GM19455 (cell line): ENCODE measurements at regions not wholly inside any gene's neighbourhood (a gene's known extent, or its start where the extent isn't known, plus 50 kb on each side); places are given as distances from the start of the nearest gene placed in this dataset.

Source experiments
- ATAC-seq: cut with Tn5 transposase; IDR thresholded peaks from one replicate; pipeline ENCODE4 v1.9.1; 2021; ENCODE audit not compliant: unreplicated experiment

DNA sequence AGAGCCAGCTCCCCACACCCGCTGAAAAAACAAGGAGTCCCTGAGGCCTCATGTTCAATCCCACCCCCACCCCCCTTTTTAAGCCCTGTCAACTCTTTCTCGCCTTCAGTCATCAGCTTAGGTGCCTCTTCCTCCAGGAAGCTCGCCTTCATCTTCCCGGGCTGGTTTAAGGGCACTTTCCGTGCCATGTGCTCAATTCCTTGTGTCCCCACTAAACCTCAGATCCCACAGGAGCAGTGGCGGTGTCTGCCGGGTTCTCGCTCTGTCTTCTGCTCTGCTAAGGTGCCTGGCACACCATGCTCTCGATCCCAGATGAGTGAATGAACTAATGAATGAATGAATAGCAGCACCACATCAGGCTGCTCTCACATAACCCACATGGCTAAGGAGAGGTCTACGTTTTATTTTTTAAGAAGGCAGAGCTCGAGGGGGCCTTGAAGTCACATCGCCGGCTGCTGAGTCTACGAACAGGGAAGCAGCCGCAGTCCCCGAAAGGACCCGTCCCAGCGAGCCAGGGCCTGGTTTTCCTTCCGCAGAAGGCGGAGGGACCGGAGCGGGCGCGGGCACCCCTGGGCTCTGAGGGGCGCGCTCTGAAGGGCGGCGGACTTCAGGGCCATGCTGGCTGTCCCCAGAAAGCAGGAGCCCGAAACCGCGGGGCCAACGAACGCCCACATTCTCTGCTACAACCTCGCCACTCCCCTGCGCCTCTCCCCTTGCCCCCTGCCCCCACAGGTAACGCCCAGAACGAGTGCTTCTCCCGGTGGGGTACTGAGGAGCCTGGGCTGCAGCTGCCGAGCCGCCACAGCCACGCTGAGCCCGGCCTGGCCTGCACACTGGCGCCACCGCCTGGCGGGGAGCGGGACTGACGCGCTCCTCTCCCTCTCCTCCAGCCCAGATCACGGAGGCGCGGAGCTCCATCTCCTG lies 73.4 kb upstream of the KCNMA1 start:
- ATAC-seq: peak; percentile 84

DNA sequence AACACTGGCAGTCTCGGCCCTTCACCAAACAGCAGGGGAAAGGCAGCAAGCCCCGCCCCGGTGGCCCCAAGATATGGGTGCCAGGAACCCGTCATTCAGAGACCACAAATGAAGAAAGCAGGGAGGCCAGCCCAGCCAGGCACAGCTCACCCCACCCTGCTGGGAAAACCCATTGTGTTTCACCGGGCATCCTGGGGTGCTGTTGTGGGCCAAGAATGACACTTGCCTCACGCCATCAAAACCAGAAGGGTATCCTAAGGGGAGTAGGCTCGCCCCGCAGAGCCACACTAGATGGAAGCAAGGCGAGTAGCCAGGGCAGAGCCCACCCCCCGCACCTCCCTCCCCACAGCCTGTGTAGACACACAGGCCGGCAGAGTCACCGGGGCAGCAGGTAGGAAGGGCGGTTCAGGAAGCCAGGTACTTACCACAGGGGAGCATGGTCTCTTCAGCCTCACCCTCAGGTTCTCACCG lies 72.5 kb upstream of the KCNMA1 start:
- ATAC-seq: no peak

DNA sequence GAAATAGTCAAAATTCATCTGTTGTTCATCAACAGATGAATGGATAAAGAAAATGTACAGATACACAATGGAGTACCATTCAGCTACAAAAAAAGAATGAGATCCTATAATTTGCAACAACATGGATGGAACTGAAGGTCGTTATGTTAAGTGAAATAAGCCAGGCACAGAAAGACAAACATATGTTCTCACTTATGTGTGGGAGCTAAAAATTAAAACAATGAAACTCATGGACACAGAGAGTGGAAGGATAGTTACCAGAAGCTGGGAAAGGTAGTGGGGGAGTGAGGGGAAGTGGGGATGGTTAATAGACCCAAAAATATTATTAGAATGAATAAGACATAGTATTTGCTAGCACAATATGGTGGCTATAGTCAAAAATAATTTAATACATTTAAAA lies 70.0 kb upstream of the KCNMA1 start:
- ATAC-seq: no peak

DNA sequence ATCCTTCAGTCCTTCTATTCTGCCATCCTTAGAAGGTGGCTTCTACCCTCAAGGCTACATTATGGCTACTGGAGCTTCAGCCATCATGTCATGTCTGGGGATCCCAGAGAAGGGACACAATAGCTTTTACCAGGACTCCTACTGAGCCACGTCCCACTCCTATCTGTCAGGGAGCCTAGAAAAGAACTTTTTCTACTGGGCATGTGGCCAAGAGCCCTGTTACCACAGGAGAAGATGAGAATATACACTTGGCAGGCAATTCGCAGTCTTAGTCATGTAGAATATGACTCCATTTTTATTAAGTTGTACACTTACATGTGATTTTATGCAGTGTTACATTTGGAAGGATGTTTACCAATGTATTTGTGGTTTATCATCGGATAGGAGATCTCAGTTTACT lies 64.6 kb upstream of the KCNMA1 start:
- ATAC-seq: no peak

DNA sequence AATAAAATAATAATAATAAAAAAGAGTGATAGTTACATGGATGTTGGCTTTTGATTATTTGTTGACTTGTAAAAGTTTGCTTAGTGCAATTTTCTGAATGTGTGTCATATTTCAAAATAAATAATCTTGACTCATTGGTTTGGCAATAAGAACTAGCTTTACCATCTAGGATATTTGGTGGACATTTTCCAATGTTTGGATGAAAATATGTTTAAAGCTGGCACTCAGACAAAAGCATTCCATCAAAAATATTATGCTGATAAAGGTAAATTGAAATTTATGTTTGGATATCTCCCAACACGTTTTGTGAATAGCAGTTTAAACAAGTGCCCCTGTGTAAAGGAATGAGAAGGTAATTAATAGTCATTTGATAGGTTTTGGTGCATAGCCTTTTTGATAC lies 62.5 kb upstream of the KCNMA1 start:
- ATAC-seq: no peak

DNA sequence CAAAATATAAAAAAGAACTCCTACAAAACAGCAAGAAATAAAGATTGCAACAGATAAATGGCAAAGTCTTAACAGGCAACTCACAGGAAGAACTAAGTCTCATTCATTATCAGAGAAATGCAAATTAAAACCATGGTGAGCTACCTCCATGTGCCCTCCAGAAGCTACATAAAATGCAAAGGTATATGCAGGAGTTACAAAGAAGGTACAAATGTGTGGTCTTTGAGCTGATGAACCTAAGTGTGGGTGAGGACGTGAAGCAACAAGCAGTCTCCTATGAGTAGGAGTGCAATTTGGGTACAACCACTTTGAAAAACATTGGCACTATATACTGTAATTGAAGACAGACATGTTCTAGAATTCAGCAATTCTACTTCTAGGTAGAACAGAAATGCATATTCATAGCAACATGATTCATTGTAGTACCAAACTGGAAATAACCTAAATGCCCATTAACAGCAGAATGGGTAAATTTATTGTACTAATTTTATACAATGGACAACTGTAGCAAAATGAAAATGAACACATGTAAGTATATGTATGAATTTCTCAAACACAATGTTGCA lies 61.6 kb upstream of the KCNMA1 start:
- no peak for ATAC-seq

DNA sequence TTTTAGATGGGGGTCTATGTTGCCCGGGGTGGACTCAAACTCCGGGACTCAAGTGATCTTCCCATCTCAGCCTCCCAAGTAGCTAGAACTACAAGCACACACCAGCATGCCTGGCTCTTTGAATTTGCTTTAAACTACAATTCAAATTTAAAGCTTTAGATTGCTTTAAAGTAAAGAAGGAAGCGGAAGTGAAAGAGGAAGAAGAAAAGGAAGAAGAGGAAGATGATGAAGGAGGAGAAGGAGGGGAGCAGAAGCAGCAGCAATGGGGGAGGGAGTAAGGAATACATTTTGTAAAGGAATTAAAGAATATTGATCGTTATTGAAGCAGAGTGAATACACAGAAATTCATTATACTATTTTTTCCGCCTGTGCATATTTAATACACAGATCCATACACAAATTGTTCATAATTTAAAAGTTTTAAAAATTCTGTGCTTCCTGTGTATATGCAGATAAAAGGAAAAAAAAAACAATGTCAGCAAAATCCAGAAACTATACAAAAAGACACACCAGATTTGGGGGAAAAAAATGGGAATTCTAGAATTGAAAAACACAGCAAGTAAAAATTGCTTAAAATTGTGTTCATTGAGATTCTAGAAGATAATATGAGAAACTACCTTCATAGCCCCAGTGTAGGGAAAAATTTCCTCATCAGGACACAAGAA lies 60.8 kb upstream of the KCNMA1 start:
- ATAC-seq: no peak

DNA sequence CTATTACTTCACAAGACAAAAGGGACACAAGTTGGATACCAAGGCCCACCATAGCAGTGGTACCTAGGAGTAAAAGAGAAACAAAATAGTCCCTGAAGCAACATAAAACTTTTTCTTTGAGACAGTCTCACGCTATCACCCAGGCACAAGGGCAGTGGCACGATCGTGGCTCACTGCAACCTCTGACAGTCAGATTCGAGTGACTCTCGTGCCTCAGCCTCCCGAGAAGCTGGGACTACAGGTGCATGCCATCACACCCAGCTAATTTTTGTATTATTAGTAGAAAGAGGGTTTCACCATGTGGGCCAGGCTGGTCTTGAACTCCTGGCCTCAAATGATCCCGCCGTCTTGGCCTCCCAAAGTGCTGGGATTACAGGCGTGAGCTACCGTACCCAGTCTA lies 59.0 kb upstream of the KCNMA1 start:
- no peak for ATAC-seq

DNA sequence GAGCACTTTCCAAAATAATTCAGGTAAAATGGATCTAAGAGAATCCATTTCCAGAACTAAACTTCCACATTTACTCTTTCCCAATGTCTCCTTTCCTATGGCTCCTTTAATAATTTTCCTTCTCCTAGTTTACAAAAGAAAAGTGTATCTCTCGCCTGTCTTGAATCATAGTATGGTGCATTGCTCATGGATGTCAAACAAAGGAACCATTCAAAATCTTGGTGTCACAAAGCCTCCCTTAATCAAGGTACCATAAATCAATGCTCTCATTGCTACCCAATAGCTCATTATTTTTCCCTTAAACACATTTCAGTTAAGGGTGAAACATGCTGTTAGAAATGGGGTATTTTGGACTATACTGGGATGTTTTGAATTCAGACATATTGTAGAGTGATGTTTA lies 57.6 kb upstream of the KCNMA1 start:
- no peak for ATAC-seq

DNA sequence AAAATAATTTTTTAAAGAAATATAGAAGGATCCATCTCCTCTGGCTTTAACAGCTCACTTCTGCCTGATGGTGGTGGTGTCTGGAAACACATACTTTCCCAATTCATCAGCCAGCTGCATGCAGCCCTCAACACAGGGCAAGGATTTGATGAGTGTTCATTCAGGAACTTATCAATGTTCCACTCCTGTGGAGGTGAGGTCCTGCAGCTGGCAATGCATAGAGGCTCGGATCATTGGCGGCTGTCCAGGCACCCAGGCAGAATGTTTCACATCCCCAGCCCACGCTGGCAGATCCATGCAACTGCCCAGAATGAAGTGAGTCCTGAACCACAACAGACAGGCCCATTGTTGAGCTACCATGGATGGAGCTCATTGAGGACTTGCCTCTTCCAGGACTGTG lies 55.2 kb upstream of the KCNMA1 start:
- ATAC-seq: no peak

DNA sequence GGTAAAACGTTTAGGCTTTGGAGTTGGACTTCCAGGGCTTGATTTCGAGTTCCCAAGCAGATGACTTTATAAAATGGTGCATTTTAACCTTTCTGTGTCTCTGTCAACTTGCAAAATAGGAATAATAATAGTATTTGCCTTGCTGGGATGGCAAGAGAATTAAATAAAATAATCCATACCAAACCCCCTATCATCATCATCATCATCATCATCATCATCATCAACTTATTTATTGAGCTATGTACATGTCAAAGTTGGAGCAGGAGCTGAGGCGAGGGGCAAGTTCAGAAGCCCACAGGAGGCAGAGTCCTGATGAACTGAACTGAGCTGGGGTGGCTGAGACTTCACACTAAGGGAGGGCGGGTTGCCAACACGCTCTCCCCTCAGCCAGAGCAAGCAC lies 51.7 kb upstream of the KCNMA1 start:
- ATAC-seq: no peak

DNA sequence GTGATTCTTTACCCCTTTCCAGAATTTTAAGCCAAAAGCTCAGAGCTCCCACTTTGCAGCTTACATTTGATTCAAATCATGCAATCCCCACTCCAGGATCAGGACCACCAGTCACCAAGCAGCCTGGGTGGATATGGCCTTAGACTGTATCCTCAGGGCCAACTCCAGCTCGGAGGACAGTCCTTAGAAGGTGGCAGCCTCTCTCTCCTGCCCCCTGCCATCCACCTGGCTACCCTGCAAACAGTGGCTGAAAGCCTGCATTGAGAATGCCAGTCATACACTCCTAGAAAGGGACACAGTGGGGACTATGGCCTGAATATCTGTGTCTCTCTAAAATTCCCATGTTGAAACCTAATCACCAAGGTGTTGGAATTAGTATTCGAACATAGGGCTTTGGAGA lies 50.0 kb upstream of the KCNMA1 start:
- no peak for ATAC-seq
